ENCODE measurements at regions not wholly inside any gene's neighbourhood (a gene's known extent, or its start where the extent isn't known, plus 50 kb on each side); places are given as distances from the start of the nearest gene placed in this dataset.
"Not testable (repeated sequence)": the region's sequence is repeated elsewhere in the genome, so short reads cannot be mapped to it uniquely, and the experiment has no call there.

- DNase-seq (ENCODE audit: low read depth in 2 of 2) = not testable (repeated sequence)
Measured at GRCh38 chrX:9377216-9377615, 87.6 kb upstream of the TBL1X start.

GRCh38 chrX:9378980-9379696 lies 85.7 kb upstream of the TBL1X start:
- DNase-seq (ENCODE audit: low read depth in 2 of 2) = no peak

GRCh38 chrX:9379697-9380551 lies 84.9 kb upstream of the TBL1X start:
- DNase-seq (ENCODE audit: low read depth in 2 of 2) = peak in 1 of 2 donors; percentile 33

GRCh38 chrX:9383655-9384054 lies 81.2 kb upstream of the TBL1X start:
- no peak for DNase-seq (ENCODE audit: low read depth in 2 of 2)

- no peak for DNase-seq (ENCODE audit: low read depth in 2 of 2)
Measured at GRCh38 chrX:9388450-9388849, 76.4 kb upstream of the TBL1X start.

- no peak for DNase-seq (ENCODE audit: low read depth in 2 of 2)
Measured at GRCh38 chrX:9390121-9390520, 74.7 kb upstream of the TBL1X start.

- no peak for DNase-seq (ENCODE audit: low read depth in 2 of 2)
Measured at GRCh38 chrX:9390693-9391368, 74.0 kb upstream of the TBL1X start.

- DNase-seq (ENCODE audit: low read depth in 2 of 2) = no peak
Measured at GRCh38 chrX:9392445-9392844, 72.4 kb upstream of the TBL1X start.

GRCh38 chrX:9393571-9393970 lies 71.3 kb upstream of the TBL1X start:
- no peak for DNase-seq (ENCODE audit: low read depth in 2 of 2)

- DNase-seq (ENCODE audit: low read depth in 2 of 2) = no peak
Measured at GRCh38 chrX:9394212-9394611, 70.6 kb upstream of the TBL1X start.

- DNase-seq (ENCODE audit: low read depth in 2 of 2) = no peak
Measured at GRCh38 chrX:9396930-9397329, 67.9 kb upstream of the TBL1X start.

GRCh38 chrX:9401051-9401450 lies 63.8 kb upstream of the TBL1X start:
- DNase-seq (ENCODE audit: low read depth in 2 of 2) = no peak

GRCh38 chrX:9403374-9403773 lies 61.5 kb upstream of the TBL1X start:
- no peak for DNase-seq (ENCODE audit: low read depth in 2 of 2)

GRCh38 chrX:9405635-9406034 lies 59.2 kb upstream of the TBL1X start:
- DNase-seq (ENCODE audit: low read depth in 2 of 2) = not testable (repeated sequence)

- not testable (repeated sequence) for DNase-seq (ENCODE audit: low read depth in 2 of 2)
Measured at GRCh38 chrX:9410889-9411288, 54.0 kb upstream of the TBL1X start.

- not testable (repeated sequence) for DNase-seq (ENCODE audit: low read depth in 2 of 2)
Measured at GRCh38 chrX:9411682-9412081, 53.2 kb upstream of the TBL1X start.

- DNase-seq (ENCODE audit: low read depth in 2 of 2) = no peak
Measured at GRCh38 chrX:9414416-9414815, 50.4 kb upstream of the TBL1X start.
